ENCODE measurements at regions not wholly inside any gene's neighbourhood (a gene's known extent, or its start where the extent isn't known, plus 50 kb on each side); places are given as distances from the start of the nearest gene placed in this dataset.

- H3K79me2 ChIP-seq, result no peaks in the 10 kb centered on the region
- no peaks in the 10 kb centered on the region for H3K36me3 ChIP-seq (replicated peaks; ENCODE audit: insufficient read depth, low read depth)
- no peak for TF ChIP-seq CTCF (IDR thresholded peaks at IDR 0.05; ENCODE audit: poor library complexity)
- TF ChIP-seq EZH2 (IDR thresholded peaks at IDR 0.05; ENCODE audit: borderline replicate concordance), result no peak
- no peak for TF ChIP-seq EZH2phosphoT487 (IDR thresholded peaks at IDR 0.05; ENCODE audit: low read depth, severe bottlenecking, unreplicated experiment)
- DNase-seq (ENCODE audit: low spot score), result no peak
- no peaks in the 10 kb centered on the region for H3K9me3 ChIP-seq (ENCODE audit: low read depth)
- no peaks in the 10 kb centered on the region for H3K27me3 ChIP-seq
- no peaks in the 10 kb centered on the region for H4K20me1 ChIP-seq (ENCODE audit: insufficient read depth, poor library complexity, severe bottlenecking)
- no peak overlapping the region for H3K27ac ChIP-seq
- H3K4me2 ChIP-seq, result no peak overlapping the region
- H3K9me2 ChIP-seq (replicated peaks; ENCODE audit: insufficient read depth), result no peaks in the 10 kb centered on the region
- H3K4me3 ChIP-seq, result no peak overlapping the region
- H3K4me1 ChIP-seq (ENCODE audit: insufficient read depth), result no peaks in the 10 kb centered on the region
- H2AFZ ChIP-seq, result no peak overlapping the region
Measured at GRCh38 chr4:115343171-115343570, 229.8 kb upstream of the NDST4 start.

GRCh38 chr4:115334736-115335411 lies 221.5 kb upstream of the NDST4 start:
- TF ChIP-seq EZH2phosphoT487 (IDR thresholded peaks at IDR 0.05; ENCODE audit: low read depth, severe bottlenecking, unreplicated experiment), result no peak
- Histone ChIP-seq H3K4me2 (no peak overlapping the region), H3K27me3 (no peaks in the 10 kb centered on the region), H3K4me3 (no peak overlapping the region), H2AFZ (no peak overlapping the region), H3K4me1 (ENCODE audit: insufficient read depth) (no peaks in the 10 kb centered on the region), H3K79me2 (no peaks in the 10 kb centered on the region), H3K27ac (no peak overlapping the region), H3K9me2 (replicated peaks; ENCODE audit: insufficient read depth) (no peaks in the 10 kb centered on the region), H4K20me1 (ENCODE audit: insufficient read depth, poor library complexity, severe bottlenecking) (no peaks in the 10 kb centered on the region), H3K36me3 (replicated peaks; ENCODE audit: insufficient read depth, low read depth) (no peaks in the 10 kb centered on the region), H3K9me3 (ENCODE audit: low read depth) (no peaks in the 10 kb centered on the region)
- 88% methylated on average over 4 of the region's 4 CpGs for WGBS (ENCODE audit: low lambda C conversion rate, missing lambda C conversion rate)
- no peak for DNase-seq (ENCODE audit: low spot score)

GRCh38 chr4:115332078-115332477 lies 218.7 kb upstream of the NDST4 start:
- no peaks in the 10 kb centered on the region for H3K4me1 ChIP-seq (ENCODE audit: insufficient read depth)
- no peaks in the 10 kb centered on the region for H3K36me3 ChIP-seq (replicated peaks; ENCODE audit: insufficient read depth, low read depth)
- no peak overlapping the region for H3K4me3 ChIP-seq
- no peaks in the 10 kb centered on the region for H3K9me2 ChIP-seq (replicated peaks; ENCODE audit: insufficient read depth)
- 91% methylated on average over 1 of the region's 1 CpG for WGBS (ENCODE audit: low lambda C conversion rate, missing lambda C conversion rate)
- H2AFZ ChIP-seq, result no peak overlapping the region
- TF ChIP-seq EZH2 (IDR thresholded peaks at IDR 0.05; ENCODE audit: borderline replicate concordance) (no peak), CTCF (IDR thresholded peaks at IDR 0.05; ENCODE audit: poor library complexity) (no peak), EZH2phosphoT487 (IDR thresholded peaks at IDR 0.05; ENCODE audit: low read depth, severe bottlenecking, unreplicated experiment) (no peak)
- H3K79me2 ChIP-seq, result no peaks in the 10 kb centered on the region
- H3K27me3 ChIP-seq, result no peaks in the 10 kb centered on the region
- H4K20me1 ChIP-seq (ENCODE audit: insufficient read depth, poor library complexity, severe bottlenecking), result no peaks in the 10 kb centered on the region
- no peak overlapping the region for H3K27ac ChIP-seq
- no peak for DNase-seq (ENCODE audit: low spot score)
- H3K4me2 ChIP-seq, result no peak overlapping the region
- H3K9me3 ChIP-seq (ENCODE audit: low read depth), result no peaks in the 10 kb centered on the region

- 66% methylated on average over 2 of the region's 2 CpGs for WGBS (ENCODE audit: low lambda C conversion rate, missing lambda C conversion rate)
Measured at GRCh38 chr4:115331241-115331640, 217.8 kb upstream of the NDST4 start.

More at GRCh38 chr4:115331241-115331640, 217.8 kb upstream of the NDST4 start:
- Histone ChIP-seq H3K79me2 (no peaks in the 10 kb centered on the region), H4K20me1 (ENCODE audit: insufficient read depth, poor library complexity, severe bottlenecking) (no peaks in the 10 kb centered on the region), H3K4me1 (ENCODE audit: insufficient read depth) (no peaks in the 10 kb centered on the region), H3K9me2 (replicated peaks; ENCODE audit: insufficient read depth) (no peaks in the 10 kb centered on the region), H3K9me3 (ENCODE audit: low read depth) (no peaks in the 10 kb centered on the region), H3K4me2 (no peak overlapping the region), H3K27ac (no peak overlapping the region), H2AFZ (no peak overlapping the region), H3K36me3 (replicated peaks; ENCODE audit: insufficient read depth, low read depth) (no peaks in the 10 kb centered on the region), H3K4me3 (no peak overlapping the region), H3K27me3 (no peaks in the 10 kb centered on the region)
- DNase-seq (ENCODE audit: low spot score), result no peak
- TF ChIP-seq CTCF (IDR thresholded peaks at IDR 0.05; ENCODE audit: poor library complexity) (no peak), EZH2 (IDR thresholded peaks at IDR 0.05; ENCODE audit: borderline replicate concordance) (no peak), EZH2phosphoT487 (IDR thresholded peaks at IDR 0.05; ENCODE audit: low read depth, severe bottlenecking, unreplicated experiment) (no peak)

All from hepatocyte (in vitro differentiated cells).